ENCODE measurements at regions not wholly inside any gene's neighbourhood (a gene's known extent, or its start where the extent isn't known, plus 50 kb on each side); places are given as distances from the start of the nearest gene placed in this dataset.

- TF ChIP-seq ARID4B (CRISPR knock-in tag; IDR thresholded peaks at IDR 0.05; ENCODE audit: borderline replicate concordance), result no peak
- TF ChIP-seq TEAD1 (CRISPR knock-in tag; IDR thresholded peaks at IDR 0.05), result no peak
- TF ChIP-seq SP1 (CRISPR knock-in tag; conservative IDR thresholded peaks at IDR 0.05), result no peak
- TF ChIP-seq FOXK1 (CRISPR knock-in tag; IDR thresholded peaks at IDR 0.05), result no peak
Observed at GRCh38 chr11:134669796-134670195, 257.8 kb upstream of the B3GAT1 start (continued).

- no peak for DNase-seq (ENCODE audit: low spot score)
- POLR2A ChIA-PET, result no interaction called here
- CTCF ChIA-PET, result no interaction called here
- peaks cover 7% of the 10 kb centered on the region for H3K27me3 Mint-ChIP-seq (ENCODE audit: low read depth)
- H3K9me3 Mint-ChIP-seq, result peaks cover 16% of the 10 kb centered on the region; the same call in 1 of the 2 replicates
- H3K4me3 Mint-ChIP-seq, result no peak overlapping the region
- TF ChIP-seq USF2 (CRISPR knock-in tag; IDR thresholded peaks at IDR 0.05) (no peak), NFE2L1 (CRISPR knock-in tag; IDR thresholded peaks at IDR 0.05) (no peak), FOXP4 (CRISPR knock-in tag; IDR thresholded peaks at IDR 0.05) (no peak), OVOL2 (CRISPR knock-in tag; IDR thresholded peaks at IDR 0.05; ENCODE audit: borderline replicate concordance) (no peak), ZNF425 (CRISPR knock-in tag; conservative IDR thresholded peaks at IDR 0.05) (no peak), MLX (CRISPR knock-in tag; IDR thresholded peaks at IDR 0.05) (no peak), SMAD3 (CRISPR knock-in tag; IDR thresholded peaks at IDR 0.05; ENCODE audit: borderline replicate concordance) (no peak)
- TF ChIP-seq, protein P1, sequence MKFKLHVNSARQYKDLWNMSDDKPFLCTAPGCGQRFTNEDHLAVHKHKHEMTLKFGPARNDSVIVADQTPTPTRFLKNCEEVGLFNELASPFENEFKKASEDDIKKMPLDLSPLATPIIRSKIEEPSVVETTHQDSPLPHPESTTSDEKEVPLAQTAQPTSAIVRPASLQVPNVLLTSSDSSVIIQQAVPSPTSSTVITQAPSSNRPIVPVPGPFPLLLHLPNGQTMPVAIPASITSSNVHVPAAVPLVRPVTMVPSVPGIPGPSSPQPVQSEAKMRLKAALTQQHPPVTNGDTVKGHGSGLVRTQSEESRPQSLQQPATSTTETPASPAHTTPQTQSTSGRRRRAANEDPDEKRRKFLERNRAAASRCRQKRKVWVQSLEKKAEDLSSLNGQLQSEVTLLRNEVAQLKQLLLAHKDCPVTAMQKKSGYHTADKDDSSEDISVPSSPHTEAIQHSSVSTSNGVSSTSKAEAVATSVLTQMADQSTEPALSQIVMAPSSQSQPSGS (CRISPR knock-in tag; IDR thresholded peaks at IDR 0.05; ENCODE audit: borderline replicate concordance, low read depth), result no peak
- TF ChIP-seq, protein P2, sequence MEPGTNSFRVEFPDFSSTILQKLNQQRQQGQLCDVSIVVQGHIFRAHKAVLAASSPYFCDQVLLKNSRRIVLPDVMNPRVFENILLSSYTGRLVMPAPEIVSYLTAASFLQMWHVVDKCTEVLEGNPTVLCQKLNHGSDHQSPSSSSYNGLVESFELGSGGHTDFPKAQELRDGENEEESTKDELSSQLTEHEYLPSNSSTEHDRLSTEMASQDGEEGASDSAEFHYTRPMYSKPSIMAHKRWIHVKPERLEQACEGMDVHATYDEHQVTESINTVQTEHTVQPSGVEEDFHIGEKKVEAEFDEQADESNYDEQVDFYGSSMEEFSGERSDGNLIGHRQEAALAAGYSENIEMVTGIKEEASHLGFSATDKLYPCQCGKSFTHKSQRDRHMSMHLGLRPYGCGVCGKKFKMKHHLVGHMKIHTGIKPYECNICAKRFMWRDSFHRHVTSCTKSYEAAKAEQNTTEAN (CRISPR knock-in tag; IDR thresholded peaks at IDR 0.05), result no peak
- peaks cover 4% of the 10 kb centered on the region; the same call in 1 of the 2 replicates for H3K4me1 Mint-ChIP-seq
- no peaks in the 10 kb centered on the region for H3K36me3 Mint-ChIP-seq
- no peak overlapping the region for H3K27ac Mint-ChIP-seq
- no peak for ATAC-seq
Observed at GRCh38 chr11:134668796-134669195, 256.8 kb upstream of the B3GAT1 start.

All from WTC11 (cell line).